KG1 (cell line): ENCODE measurements at regions not wholly inside any gene's neighbourhood (a gene's known extent, or its start where the extent isn't known, plus 50 kb on each side); places are given as distances from the start of the nearest gene placed in this dataset.
A peak's percentile ranks its signal among the peaks of the same experiment; 100 is the strongest.

Experiments used
- DNase-seq: peaks from one replicate; lab custom pipeline; 2025; lab: John Stamatoyannopoulos, UW

GRCh38 chr20:24059174-24059573 lies 70.6 kb upstream of the GGTLC1 start:
- no peak for DNase-seq

DNA sequence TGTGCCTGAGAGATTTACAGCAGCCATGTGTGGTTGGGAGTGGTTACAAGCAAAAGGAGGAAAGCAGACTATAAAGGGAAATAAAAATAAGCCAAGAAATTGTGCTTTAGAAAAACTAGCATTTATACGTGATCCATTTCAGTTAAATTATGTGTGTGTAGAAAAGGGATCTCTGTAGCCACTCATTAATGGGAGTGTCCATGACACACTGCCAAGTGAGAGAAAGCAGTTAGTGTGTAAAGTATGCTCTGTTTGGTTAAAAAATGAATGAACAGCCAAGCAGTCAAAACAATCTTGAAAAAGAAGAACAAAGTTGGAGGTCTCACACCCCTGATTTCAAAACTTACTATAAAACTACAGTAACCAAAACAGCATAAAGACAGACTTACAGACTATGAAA lies 67.9 kb upstream of the GGTLC1 start:
- DNase-seq = no peak

DNA sequence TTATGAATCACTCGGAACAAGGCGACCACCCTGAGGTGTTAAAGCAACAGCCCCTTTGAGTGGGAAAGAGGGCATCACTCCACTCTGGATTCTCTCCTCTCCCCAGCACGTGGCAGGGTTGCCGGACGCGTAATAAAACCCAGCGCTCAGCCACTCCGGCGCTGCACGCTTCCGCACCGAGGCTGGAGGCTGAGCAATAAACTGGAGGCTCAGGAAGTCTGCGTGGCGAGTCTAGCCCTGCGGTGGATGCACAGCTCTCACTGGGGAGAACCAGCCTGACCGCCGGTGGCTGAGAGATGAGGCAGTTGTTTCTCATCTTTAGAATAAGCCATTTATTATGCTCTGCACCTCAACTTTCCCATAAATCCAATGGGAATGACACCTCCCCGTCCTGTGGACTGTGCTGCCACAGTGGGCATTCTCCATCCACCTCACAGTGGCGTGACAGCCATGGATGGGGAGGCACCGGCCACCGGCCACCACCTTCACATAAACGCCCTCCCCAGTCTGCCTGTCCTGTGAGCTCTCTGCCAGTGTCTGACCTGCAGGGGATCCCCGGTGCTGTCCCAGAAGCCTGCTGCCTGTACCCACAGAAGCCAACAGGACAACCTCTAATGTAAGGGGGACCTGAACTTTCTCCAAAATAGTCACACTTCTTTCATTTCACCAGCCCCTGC lies 64.2 kb upstream of the GGTLC1 start:
- no peak for DNase-seq

DNA sequence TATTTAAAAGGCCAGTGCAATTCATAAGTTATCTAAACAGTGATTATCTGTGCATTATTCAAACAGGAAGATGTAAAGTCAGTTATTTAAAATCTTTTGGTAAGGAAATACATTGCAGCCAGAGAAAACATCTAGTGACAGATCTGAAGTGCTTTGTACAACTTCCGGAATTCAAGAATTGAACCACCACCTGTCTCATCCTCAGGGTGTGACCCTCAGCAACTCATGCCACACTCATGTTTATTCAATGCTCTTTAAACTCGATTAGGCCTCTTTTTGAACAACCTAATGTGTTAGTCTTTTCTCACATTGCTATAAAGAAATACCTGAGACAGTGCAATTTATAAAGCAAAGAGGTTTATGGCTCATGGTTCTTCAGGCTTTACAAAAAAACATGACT lies 62.6 kb upstream of the GGTLC1 start:
- DNase-seq = no peak

- DNase-seq = no peak
Measured at GRCh38 chr20:24050119-24050518, 61.5 kb upstream of the GGTLC1 start.

DNA sequence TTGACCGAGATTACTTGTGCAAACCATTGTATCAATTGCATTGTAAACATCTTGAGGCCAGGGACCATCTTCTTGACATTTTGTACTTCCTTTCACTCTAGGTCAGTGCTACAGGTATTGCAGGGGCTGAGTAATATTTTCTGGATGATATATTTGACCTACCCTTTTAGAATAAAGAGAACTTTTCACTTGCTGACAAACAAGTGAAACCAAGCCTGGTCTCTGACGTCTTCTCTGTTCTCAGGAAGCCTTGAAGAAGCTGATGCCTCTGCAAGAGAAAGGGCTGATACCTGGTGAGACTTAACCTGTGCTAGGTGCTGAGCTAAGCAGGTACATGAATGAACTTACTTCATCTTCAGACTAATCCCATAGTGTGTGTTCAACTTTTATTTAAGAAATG lies 60.5 kb upstream of the GGTLC1 start:
- no peak for DNase-seq

DNA sequence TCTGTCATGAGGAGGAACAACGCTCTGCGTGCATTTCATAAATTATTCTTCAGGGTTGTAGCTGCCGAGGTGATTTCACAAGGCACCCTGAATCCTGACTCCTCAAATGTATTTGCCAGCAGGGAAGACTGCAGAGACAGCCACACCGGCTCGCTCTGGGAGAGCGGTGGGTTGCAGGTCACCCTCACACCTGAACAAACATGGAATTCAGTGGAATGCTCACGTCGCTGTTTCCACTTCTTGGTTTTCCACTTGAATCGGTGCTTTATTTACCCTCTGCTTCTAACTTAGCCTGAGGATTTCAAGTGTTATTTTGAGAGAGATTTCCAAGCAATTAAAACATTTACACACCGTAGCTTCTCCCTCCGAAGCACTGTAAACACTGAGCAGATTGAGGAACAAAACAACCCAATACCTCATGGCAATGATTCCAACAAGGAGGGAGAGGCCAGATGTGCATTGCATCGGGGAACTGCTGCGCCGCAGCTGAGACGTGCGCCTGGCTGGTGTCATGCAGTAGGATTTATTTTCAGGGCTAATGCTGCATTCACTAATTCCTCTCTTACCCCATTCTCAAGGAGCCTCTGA lies 59.5 kb upstream of the GGTLC1 start:
- no peak for DNase-seq

DNA sequence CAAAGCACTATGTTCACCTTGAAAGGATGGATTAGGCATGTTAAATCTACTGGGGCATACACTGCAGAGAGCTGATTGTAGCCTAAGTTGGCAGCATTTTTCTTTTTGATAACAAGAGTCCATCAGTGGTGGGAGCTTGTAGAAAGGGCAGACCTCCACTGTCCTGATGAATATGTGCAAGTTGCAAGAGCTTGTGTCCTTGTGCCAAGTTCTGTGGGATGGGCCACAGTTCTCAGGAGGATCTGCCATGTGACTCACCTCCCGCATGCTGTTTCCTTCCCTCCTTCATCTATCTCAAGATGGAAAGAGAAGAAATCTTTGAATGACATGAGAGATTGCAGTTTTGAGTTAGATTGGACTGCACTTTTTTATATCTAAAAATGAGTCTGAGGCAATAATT lies 58.3 kb upstream of the GGTLC1 start:
- no peak for DNase-seq

- DNase-seq = peak; percentile 13
Measured at GRCh38 chr20:24045621-24046318, 57.2 kb upstream of the GGTLC1 start.

- DNase-seq = no peak
Measured at GRCh38 chr20:24043294-24043693, 54.7 kb upstream of the GGTLC1 start.

GRCh38 chr20:24042646-24043045 lies 54.1 kb upstream of the GGTLC1 start:
- no peak for DNase-seq

- no peak for DNase-seq
Measured at GRCh38 chr20:24040896-24041459, 52.4 kb upstream of the GGTLC1 start.

GRCh38 chr20:24039196-24039595 lies 50.6 kb upstream of the GGTLC1 start:
- DNase-seq = no peak
